Ishikawa (cell line): ENCODE measurements at regions not wholly inside any gene's neighbourhood (a gene's known extent, or its start where the extent isn't known, plus 50 kb on each side); places are given as distances from the start of the nearest gene placed in this dataset.

Source experiments
- CEBPB ChIP-seq: IDR thresholded peaks from 2 replicates; pipeline ENCODE4 v1.6.1; 2012
- CREB1 ChIP-seq: IDR thresholded peaks from 2 replicates; pipeline ENCODE4 v1.6.1; 2012; ENCODE audit warnings: low read depth
- EGR1 ChIP-seq: IDR thresholded peaks from 2 replicates; pipeline ENCODE4 v1.6.1; 2012
- EP300 ChIP-seq: IDR thresholded peaks from 2 replicates; pipeline ENCODE4 v1.6.1; 2012; ENCODE audit warnings: borderline replicate concordance
- FOXM1 ChIP-seq: IDR thresholded peaks from 2 replicates; pipeline ENCODE4 v1.6.1; 2012; ENCODE audit warnings: low read depth, borderline replicate concordance
- NFIC ChIP-seq: IDR thresholded peaks from 2 replicates; pipeline ENCODE4 v1.6.1; 2012
- RAD21 ChIP-seq: IDR thresholded peaks from 2 replicates; pipeline ENCODE4 v1.6.1; 2012; ENCODE audit warnings: low read depth
- TAF1 ChIP-seq: IDR thresholded peaks from 2 replicates; pipeline ENCODE4 v1.6.1; 2012; ENCODE audit warnings: low read depth, mild to moderate bottlenecking
- TCF12 ChIP-seq: IDR thresholded peaks from 2 replicates; pipeline ENCODE4 v1.6.1; 2012; ENCODE audit warnings: low read depth
- TEAD4 ChIP-seq: IDR thresholded peaks from 2 replicates; pipeline ENCODE4 v1.6.1; 2012
- YY1 ChIP-seq: IDR thresholded peaks from 2 replicates; pipeline ENCODE4 v1.6.1; 2012; ENCODE audit warnings: low read depth
- ZBTB7A ChIP-seq: IDR thresholded peaks from 2 replicates; pipeline ENCODE4 v1.6.1; 2012; ENCODE audit warnings: low read depth
- TF ChIP-seq, protein P1 (sequence below): IDR thresholded peaks from 2 replicates; pipeline ENCODE4 v1.6.1; 2012
- TF ChIP-seq, protein P2 (sequence below): IDR thresholded peaks from 2 replicates; pipeline ENCODE4 v1.6.1; 2012
- TF ChIP-seq, protein P3 (sequence below): IDR thresholded peaks from 2 replicates; pipeline ENCODE4 v1.6.1; 2012; ENCODE audit warnings: low read depth, mild to moderate bottlenecking

DNA sequence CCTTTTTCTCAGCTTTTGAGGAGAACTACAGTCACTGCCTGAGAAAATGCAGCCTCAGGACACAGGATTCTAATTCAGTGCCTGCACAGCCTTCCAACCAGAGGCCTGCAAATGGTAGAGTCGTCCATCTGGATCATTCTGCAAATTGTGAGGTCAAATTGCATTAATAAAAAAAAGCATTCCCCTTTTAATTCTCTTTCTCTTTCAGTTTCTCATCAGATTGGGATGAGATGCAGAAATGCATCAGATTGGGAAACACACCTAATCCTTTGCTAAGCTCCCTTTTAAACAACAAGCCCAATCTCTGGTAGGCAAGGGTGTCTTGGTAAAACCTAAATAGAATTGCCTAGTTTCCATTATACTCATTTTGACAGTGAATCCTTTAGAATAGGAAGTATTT, 838.8 kb downstream of the MAFB start:
- TF ChIP-seq, protein P1, sequence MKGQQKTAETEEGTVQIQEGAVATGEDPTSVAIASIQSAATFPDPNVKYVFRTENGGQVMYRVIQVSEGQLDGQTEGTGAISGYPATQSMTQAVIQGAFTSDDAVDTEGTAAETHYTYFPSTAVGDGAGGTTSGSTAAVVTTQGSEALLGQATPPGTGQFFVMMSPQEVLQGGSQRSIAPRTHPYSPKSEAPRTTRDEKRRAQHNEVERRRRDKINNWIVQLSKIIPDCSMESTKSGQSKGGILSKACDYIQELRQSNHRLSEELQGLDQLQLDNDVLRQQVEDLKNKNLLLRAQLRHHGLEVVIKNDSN: no peak
- TF ChIP-seq, protein P2, sequence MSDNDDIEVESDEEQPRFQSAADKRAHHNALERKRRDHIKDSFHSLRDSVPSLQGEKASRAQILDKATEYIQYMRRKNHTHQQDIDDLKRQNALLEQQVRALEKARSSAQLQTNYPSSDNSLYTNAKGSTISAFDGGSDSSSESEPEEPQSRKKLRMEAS: no peak
- TF ChIP-seq FOXM1: no peak
- no peak for TF ChIP-seq RAD21
- TF ChIP-seq TCF12: no peak
- no peak for TF ChIP-seq CREB1
- no peak for TF ChIP-seq TAF1
- no peak for TF ChIP-seq EGR1
- no peak for TF ChIP-seq ZBTB7A

DNA sequence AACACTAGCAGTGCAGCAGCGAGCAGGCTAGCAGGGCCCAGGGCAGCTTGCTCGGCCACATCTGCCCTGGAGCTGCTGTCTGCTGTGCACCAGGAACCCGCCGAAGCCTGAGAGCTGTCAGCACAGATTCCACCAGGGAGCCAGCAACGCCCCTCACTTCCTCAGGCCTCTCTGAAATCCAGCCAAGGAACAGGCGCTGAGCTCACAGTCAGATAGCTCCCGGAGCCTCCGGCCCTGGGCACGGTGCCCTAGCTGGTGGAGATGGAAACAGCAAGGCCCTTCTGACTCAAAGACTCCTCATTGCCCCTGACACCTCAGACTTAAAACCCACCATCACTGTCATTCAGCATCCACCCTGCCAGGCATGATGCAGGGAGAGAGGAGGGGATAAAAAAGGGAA, 839.4 kb downstream of the MAFB start:
- TF ChIP-seq TEAD4 (no peak), ZBTB7A (no peak), TAF1 (no peak), FOXM1 (no peak), YY1 (no peak), NFIC (no peak), TCF12 (no peak), EGR1 (no peak), CREB1 (no peak), CEBPB (no peak), RAD21 (no peak), EP300 (no peak)
- TF ChIP-seq, protein P3, sequence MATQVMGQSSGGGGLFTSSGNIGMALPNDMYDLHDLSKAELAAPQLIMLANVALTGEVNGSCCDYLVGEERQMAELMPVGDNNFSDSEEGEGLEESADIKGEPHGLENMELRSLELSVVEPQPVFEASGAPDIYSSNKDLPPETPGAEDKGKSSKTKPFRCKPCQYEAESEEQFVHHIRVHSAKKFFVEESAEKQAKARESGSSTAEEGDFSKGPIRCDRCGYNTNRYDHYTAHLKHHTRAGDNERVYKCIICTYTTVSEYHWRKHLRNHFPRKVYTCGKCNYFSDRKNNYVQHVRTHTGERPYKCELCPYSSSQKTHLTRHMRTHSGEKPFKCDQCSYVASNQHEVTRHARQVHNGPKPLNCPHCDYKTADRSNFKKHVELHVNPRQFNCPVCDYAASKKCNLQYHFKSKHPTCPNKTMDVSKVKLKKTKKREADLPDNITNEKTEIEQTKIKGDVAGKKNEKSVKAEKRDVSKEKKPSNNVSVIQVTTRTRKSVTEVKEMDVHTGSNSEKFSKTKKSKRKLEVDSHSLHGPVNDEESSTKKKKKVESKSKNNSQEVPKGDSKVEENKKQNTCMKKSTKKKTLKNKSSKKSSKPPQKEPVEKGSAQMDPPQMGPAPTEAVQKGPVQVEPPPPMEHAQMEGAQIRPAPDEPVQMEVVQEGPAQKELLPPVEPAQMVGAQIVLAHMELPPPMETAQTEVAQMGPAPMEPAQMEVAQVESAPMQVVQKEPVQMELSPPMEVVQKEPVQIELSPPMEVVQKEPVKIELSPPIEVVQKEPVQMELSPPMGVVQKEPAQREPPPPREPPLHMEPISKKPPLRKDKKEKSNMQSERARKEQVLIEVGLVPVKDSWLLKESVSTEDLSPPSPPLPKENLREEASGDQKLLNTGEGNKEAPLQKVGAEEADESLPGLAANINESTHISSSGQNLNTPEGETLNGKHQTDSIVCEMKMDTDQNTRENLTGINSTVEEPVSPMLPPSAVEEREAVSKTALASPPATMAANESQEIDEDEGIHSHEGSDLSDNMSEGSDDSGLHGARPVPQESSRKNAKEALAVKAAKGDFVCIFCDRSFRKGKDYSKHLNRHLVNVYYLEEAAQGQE: no peak
- TF ChIP-seq, protein P1: no peak
- TF ChIP-seq, protein P2: no peak

DNA sequence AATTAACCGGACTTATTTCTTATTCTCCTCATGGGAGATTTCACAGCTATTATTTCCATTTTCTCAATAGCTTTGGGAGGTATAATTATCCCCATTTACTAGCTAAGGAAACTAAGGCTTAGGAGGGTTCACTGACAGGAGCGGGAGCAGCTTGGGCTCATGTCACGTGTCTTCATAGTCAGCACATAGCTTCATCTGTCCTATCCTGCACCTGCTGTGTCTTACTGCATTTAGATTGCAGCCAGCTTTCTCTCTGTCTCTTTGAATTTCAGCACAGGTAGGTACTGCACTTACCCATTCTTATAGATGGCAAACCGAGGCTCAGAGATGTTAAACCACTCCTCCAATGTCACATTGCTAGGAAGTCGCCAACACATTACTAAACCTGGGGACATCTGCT, 839.9 kb downstream of the MAFB start:
- no peak for TF ChIP-seq FOXM1
- TF ChIP-seq EGR1: no peak
- TF ChIP-seq, protein P1: no peak
- no peak for TF ChIP-seq NFIC
- TF ChIP-seq TAF1: no peak
- TF ChIP-seq EP300: no peak
- TF ChIP-seq ZBTB7A: no peak
- no peak for TF ChIP-seq CEBPB
- TF ChIP-seq TEAD4: no peak
- TF ChIP-seq, protein P3: no peak
- TF ChIP-seq YY1: no peak
- no peak for TF ChIP-seq TCF12
- TF ChIP-seq RAD21: no peak
- TF ChIP-seq, protein P2: no peak
- TF ChIP-seq CREB1: no peak

DNA sequence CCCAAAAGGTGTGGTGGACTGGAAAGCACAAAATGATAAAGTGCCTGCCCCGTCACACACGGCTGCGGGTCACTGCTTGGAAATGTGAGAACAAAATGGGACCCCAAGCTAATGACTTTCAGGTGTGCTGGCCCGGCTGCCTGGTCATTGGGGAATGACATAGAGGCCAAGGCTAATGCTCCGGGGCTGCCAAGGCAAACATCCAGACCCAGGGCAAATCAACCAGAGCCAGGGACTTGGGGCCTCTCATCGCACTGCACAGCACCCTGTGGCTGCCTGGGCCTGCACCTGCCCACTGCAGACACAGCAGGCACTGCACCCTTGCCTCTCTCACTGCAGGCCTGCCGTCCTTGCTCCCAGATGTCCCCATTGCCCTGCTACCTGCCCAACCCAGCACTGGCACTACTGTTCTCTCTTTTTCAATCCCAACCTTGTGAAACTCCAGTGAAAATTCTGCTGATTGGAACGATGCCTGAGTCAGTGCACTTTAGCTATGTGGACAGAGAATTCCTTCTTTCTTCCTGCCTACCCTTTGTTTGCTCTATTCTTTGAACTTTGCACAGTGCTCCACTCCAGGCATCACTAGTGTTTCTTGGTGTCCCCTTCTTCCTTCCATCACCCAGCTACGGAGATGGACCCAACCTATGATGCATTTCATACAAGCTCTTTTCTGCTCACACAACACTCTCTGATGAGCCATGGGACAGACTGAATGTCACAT, 849.5 kb downstream of the MAFB start:
- TF ChIP-seq RAD21 (no peak), TAF1 (no peak), TEAD4 (no peak), FOXM1 (no peak), NFIC (no peak)
- TF ChIP-seq, protein P1: no peak

DNA sequence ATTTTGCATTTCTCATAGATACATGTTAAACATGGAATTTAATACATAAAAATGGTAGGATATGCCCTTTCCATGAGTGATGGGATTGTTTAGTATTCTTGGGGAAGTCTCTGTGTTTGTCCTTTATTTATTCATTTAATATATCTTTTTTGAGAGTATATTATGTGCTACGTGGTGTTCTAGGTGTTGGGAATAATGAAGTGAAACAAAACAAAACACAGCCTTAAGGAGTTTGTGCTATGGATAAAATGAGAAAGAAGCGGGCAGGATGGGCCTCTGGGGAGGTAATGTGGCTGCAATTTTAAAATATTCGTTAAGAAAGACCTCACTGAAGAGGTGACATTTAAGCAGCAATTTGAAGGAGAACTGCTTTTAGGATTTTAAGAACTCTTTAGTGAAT, 851.5 kb downstream of the MAFB start:
- TF ChIP-seq YY1 (no peak), CEBPB (no peak), NFIC (no peak), EP300 (no peak), FOXM1 (no peak), TEAD4 (no peak), ZBTB7A (no peak)
- TF ChIP-seq, protein P1: no peak
- TF ChIP-seq, protein P2: no peak
